ELR (cell line): ENCODE measurements at regions not wholly inside any gene's neighbourhood (a gene's known extent, or its start where the extent isn't known, plus 50 kb on each side); places are given as distances from the start of the nearest gene placed in this dataset.

Source experiments
- DNase-seq: peaks from one replicate; pipeline ENCODE4 v3.0.0-alpha.2; 2015; ENCODE audit warnings: low read depth

DNA sequence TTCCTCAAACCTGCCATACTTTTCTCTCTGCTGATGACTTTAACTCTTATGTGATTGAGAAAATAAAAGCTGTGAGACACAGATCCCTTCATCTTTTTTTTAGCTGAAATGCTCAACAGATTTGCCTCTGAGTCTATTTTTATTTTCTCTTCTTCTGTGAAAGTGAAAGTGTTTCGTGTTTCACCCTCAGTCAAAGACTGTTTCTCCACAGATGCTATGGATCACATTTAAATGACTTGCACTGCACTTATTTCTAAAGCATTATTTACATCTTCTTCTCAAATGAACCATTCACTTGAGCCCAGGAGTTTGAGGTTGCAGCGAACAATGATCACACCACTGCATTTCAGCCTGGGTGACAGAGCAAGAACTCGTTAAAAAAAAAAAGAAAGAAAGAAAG is 890.1 kb upstream of the PCDH20 start:
- DNase-seq: no peak

- peak; percentile 64 for DNase-seq
Observed at GRCh38 chr13:62302341-62302740, 886.7 kb upstream of the PCDH20 start.

GRCh38 chr13:62299988-62300387 is 884.3 kb upstream of the PCDH20 start:
- DNase-seq: no peak

GRCh38 chr13:62296812-62297211 is 881.2 kb upstream of the PCDH20 start:
- DNase-seq: no peak

DNA sequence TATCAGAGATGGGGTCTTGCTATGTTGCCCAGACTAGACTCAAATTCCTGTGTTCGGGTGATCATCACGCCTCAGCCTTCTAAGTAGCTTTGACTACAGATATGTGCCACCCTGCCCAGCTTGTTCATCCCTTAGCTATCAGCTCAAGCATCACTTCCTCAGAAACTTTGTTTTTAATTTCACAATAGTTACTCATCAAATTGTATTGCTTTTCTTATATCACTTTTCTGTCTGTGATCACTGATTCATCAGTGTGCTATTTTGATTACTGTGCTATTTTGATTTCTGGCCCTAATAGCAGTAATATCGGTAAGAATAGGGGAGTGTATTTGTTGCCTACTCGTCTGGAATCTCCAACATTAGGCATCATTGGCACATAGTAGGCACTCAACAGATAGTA is 878.6 kb upstream of the PCDH20 start:
- peak; percentile 77 for DNase-seq

DNA sequence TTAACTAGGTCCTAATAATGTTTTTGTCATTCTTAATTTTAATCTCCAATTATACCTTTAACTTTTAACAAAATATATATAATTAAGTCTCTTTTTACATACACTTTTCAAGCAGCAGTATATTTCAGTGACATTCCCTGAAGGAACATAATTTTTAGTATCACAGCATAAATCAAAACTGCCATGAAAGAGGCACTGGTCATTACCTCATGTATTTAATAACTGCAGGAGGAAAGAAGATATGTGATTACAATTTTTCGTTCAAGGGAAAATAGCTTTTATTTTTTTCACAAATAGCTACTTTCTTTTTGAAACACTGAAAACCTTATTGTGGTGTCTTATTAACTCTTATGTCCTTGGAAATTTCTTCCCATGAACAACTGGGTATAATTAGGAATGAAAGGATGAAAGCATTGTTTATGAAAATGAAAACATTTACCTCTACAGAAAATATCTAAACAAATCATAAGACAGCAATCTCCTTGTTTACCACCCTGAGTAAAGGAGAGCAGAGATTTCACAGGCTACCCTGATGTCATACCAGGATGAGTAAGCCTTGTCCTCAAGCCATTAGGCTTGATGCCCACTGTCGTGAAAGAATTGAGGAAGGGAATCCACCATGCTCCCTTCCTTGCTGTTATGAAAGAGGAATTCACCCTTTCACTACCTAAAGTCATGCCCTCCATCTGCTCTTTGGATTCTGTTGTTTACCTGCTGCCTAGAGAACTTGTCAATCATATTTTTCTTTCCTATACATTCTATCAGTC is 877.2 kb upstream of the PCDH20 start:
- DNase-seq: peak; percentile 79

- no peak for DNase-seq
Observed at GRCh38 chr13:62290542-62290941, 874.9 kb upstream of the PCDH20 start.

DNA sequence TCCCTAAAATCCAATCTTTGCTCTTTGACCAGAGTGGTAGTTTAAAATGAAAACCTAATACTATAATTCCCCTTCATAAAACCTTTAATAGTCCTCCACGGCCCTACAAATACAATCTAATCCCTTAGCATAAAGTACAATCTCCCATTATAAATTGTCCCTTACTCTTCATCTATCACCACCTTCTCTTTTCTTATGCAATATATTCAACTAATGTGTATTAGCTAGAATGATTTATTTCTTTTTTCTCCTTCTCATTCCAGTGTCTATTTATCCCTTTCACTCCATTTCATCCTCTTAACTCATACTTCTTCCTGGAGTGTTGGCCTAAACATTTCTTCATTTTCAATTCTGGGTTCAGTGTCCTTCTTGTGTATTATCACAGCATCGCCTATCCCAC is 872.1 kb upstream of the PCDH20 start:
- no peak for DNase-seq

- no peak for DNase-seq
Observed at GRCh38 chr13:62280590-62280989, 864.9 kb upstream of the PCDH20 start.

DNA sequence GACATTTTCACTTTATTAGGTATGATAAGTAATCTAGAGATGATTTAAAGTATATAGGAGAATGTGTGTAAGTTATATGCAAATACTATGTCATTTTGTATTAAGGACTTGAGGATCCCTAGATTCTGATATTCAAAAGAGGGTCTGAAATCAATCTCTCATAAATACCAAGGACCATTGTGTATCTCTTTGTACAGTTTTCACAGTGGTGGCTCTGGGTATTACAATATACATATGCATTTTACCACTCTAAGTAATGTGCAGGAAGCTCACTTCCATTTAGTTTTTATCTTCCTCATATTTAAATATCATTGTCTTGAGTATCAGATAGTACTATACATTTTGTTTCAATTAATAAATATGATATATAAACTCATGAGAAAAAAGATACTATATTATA is 862.6 kb upstream of the PCDH20 start:
- no peak for DNase-seq

GRCh38 chr13:62251734-62252133 is 836.1 kb upstream of the PCDH20 start:
- DNase-seq: no peak

GRCh38 chr13:62250501-62251201 is 835.0 kb upstream of the PCDH20 start:
- DNase-seq: peak; percentile 41

DNA sequence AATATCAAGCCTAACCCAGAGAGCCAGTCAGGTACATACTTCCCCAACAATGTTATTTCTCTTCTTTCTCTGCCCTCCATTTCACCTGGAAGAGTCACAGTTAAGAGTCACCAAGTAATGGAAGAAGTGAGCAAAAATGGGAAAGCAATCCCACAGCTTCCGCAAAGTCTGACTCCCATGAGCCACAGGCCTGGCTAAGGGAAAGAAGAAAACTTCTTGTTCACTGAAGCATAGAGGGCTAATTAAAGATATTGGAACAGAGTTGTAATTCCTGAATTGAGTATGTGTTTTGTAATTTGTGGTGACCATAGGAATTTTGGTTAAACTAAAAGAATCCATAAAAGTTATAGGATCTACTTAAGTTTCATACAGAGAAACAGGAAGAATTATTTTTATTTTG is 830.9 kb upstream of the PCDH20 start:
- no peak for DNase-seq

DNA sequence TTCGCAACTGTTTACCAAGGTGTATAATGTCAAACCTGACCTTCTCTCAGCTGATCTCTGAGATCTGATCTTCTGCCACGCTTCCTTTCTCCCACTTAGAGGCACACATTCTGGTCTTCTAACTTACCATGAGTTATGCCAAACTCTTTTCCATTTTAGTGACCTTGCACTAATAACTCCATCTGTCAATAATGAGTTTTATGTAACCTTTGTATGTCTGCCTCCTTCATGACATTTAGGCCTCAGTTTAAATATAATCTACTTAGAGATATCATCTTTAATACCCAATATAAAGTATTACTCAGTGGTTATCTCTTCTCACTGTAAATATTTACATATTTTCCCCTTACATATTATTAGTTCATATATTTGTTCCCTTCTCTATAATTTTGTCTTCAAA is 827.5 kb upstream of the PCDH20 start:
- DNase-seq: no peak

DNA sequence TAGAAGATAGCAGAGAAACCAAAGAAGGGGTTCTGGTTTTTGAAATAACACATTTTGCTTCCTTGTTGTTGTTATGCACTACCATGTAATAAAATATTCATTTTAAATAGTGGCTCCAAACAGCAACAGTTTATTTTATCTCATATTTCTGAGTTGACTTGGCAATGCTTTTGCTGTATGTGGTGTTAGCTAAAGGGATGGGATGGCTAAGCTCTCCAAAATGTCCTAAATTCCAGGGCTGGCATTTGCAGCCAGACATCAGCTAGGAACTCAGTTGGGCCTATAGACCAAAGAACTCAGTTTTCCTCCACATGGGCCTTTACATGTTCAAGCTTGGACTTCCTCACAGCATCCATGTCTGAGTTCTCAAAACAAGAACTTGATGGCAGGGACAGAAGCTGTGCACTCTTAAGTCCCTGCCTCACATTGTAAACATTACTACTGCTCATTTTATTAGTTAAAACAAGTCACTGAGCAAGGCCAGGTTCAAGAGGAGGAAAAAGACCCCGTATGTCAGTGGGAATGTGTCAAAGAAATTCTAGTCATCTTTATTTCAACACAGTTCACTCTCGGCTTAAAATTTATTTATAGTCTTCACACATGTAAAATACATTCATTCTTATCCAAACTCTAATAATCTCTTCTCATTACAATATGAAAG is 819.3 kb upstream of the PCDH20 start:
- DNase-seq: no peak

GRCh38 chr13:62210951-62211350 is 795.3 kb upstream of the PCDH20 start:
- DNase-seq: no peak

DNA sequence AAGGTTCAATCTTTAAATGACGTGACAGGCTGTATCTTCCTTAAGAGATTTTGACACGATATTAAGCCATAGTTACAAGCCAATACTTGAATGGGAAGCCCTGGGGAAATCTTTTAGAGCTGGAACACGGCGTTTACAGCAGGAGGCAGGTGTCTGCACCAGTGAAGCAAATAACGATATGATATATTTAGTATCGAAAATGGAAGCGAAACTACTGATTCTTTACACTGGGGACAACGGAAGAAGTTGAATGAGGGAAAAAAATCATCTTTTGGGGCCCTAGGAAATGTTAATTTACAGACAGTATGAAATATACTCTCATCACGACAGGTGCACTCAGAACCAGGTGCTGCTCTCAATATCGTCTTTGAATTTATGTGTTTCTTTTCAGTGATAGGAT is 793.9 kb upstream of the PCDH20 start:
- peak; percentile 22 for DNase-seq

DNA sequence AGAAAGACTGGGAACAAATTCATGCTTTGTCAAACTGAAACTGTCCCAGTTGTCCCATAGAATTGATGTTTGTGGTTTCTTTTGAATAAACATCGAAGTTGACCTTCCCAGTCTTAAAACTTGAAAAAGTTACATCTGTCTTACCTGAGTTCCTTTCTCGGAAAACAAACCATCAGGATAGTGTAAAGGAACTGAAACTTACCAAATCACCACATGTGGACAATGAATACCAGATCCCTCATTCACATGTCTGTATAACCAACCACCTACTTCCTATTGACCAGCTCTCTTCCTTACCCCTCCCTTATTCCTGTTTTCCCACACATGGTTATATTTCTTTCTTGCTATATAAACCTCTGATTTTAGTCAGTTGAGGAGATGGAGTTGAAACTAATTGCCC is 791.7 kb upstream of the PCDH20 start:
- DNase-seq: no peak

GRCh38 chr13:62206165-62206564 is 790.5 kb upstream of the PCDH20 start:
- no peak for DNase-seq

- no peak for DNase-seq
Observed at GRCh38 chr13:62205273-62205672, 789.6 kb upstream of the PCDH20 start.

DNA sequence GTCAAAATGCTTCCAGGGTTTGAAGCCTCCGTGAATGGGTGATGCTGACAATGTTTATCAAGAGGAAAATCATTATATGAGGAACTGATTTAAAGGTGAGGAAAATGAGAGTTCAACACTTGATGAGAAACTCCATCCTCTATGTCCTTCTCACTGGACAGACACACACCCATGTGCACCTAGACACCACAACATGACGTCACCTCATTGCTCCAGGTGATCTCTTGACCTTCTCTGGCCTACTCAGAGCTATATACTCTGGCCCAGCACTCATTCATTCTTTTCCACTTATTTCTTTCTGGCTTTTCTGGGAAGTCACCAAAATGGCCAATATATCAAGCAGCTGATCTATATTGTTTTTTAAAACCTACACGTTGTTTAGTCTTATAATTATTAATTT is 778.7 kb upstream of the PCDH20 start:
- DNase-seq: peak; percentile 55

- DNase-seq: peak; percentile 57
Observed at GRCh38 chr13:62193919-62194318, 778.3 kb upstream of the PCDH20 start.

GRCh38 chr13:62185631-62186255 is 770.1 kb upstream of the PCDH20 start:
- DNase-seq: peak; percentile 9
